ENCODE measurements at regions not wholly inside any gene's neighbourhood (a gene's known extent, or its start where the extent isn't known, plus 50 kb on each side); places are given as distances from the start of the nearest gene placed in this dataset.

DNA sequence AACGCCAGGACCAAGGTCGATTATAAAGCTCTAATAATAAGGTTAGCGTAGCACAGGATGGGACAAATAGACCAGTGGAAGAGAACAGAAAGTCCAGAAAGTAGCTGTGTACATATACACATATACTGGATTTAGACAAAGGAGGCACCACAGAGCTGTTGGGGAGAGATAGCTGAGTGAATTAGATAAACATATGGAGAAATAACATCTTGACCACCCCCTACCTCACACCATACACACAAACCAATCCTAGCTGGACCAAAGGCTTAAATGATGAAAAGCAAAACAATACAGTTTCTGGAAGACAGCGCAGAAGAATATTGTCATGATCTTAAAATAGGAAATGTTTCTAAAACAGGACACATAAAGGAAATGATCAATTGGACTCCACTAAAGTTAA is 112.9 kb downstream of the PXDC1 start:
- no peak for DNase-seq

- DNase-seq, result no peak
Observed at GRCh38 chr6:3636060-3636459, 115.5 kb downstream of the PXDC1 start.

GRCh38 chr6:3635482-3635881 is 116.0 kb downstream of the PXDC1 start:
- no peak for DNase-seq

DNA sequence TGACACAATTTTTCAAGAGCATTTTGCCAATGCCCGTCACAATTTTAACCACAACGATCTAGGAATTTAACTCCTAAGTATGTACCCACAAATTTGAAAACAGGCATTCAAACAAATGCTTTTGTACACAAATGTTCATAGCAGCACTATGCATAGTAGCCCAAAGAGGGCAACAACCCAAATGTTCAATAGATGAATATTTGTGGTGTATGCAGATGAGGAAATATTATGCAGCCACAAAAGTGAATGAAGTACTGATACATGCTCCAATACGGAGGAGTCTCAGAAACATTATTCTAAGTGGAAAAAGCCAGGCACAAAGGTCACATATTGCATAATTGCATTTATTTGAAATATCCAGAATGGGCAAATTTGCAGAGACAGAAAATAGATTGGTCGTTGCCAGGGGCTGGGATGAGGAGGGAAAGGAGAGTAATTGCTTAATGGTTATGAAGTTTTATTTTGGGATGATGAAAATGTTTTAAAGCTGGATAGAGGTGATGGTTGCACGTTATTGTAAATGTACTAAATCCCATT is 117.2 kb downstream of the PXDC1 start:
- DNase-seq, result no peak

- no peak for DNase-seq
Observed at GRCh38 chr6:3633711-3634110, 117.8 kb downstream of the PXDC1 start.

DNA sequence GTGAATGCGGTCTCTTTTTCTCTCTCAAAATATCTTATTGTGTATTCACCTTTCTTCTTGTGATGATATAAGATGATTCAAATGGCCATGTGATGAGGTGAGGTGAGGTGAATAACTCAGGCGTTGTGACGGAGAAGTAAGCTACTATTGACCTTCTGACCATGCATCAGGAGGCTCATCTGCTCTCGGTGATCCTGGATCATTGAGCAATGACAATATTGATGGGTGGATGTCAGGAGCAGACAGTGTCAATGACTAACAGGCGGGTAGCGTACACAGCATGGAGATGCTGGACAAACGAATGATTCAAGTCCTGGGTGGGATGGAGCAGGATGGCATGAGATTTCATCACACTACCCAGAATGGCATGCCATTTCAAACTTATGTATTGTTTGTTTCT is 119.6 kb downstream of the PXDC1 start:
- no peak for DNase-seq

GRCh38 chr6:3631186-3631585 is 120.3 kb downstream of the PXDC1 start:
- DNase-seq, result no peak

- DNase-seq, result no peak
Observed at GRCh38 chr6:3630258-3630835, 121.2 kb downstream of the PXDC1 start.

DNA sequence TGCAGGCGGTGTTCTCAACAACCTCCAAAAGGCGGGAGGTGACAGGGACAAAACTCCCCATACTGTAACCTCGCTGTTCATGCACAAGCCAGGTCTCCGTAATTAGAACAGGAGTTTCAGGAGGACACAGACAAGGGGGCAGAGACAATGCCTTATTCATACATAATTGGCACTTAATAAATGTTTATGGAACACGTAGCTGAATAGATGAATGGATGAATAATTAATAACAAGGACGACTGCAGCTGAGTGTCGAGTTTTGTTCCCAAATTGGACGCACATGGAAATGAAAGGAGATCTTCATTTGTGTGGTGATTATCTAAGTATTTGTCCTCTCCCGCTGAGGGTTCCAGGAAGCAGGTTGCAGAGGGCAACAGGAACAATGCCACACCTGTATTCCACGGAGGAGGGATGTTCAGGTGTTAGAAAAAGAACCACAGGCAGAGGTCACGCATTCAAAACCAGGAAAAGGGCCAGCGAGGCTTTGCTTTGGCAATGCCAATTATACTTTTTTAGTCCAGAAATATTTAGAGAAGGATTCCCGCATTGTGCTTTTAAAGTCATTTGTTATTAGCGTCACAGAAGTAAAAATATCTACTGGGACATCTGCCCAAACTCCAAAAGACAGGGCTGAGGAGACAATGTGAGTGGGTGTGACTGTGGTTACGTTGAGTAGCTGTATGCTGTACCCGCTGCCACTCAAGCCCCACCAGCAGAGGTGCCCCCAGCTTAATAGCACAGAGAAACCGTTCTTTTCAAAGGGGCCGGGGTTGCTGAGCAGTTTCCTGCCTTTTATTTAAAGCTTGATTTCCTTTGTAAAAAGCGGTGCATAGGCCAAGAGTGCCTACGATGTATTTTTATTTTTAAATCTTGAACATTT is 123.3 kb downstream of the PXDC1 start:
- no peak for DNase-seq

DNA sequence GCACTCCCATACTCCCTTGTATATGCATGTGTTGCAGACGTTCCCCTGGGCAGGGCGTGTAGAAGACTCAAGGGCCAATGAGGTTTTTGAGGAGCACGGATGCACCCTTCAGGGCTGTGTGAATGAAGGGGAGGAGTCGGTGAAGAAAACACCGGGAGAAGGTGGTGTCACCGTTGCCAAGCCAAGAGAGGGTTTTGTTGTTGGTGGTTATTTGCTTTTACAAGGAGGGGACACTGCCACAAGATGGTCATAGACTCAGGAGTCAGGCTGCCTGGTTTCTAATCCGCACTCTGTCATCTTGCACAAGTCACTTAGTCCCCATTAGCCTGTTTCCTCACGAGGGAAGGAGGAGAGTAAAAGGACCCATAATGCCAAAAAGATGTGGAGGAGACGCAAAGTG is 124.0 kb downstream of the PXDC1 start:
- no peak for DNase-seq

DNA sequence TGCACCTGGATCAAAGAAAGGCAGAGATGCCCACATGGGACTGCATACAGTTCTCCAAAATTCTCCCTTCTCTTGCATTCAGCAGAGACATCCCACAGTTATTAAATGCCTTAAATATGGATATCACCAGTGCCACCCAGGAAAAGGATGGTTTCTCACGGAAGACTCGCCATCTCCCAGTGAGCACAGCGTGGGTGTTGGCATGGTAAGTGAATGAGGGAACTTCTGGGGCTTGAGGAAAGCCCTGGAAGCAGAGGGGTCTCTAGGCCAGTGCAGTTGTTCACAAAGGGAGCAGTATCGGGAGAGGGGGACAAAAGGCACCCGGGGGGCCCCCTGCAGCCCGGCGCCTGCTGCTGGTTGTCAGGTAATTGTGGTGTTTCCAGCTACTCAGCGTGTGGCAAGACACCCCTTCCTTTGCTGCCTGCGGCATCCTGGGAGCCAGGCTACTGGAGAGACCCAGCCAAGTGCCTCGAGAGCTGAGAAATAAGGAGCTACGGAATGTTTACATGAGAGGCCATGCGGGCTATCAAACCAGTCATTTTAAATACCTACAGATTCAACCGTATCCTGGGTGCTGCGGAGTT is 125.4 kb downstream of the PXDC1 start:
- DNase-seq, result no peak

DNA sequence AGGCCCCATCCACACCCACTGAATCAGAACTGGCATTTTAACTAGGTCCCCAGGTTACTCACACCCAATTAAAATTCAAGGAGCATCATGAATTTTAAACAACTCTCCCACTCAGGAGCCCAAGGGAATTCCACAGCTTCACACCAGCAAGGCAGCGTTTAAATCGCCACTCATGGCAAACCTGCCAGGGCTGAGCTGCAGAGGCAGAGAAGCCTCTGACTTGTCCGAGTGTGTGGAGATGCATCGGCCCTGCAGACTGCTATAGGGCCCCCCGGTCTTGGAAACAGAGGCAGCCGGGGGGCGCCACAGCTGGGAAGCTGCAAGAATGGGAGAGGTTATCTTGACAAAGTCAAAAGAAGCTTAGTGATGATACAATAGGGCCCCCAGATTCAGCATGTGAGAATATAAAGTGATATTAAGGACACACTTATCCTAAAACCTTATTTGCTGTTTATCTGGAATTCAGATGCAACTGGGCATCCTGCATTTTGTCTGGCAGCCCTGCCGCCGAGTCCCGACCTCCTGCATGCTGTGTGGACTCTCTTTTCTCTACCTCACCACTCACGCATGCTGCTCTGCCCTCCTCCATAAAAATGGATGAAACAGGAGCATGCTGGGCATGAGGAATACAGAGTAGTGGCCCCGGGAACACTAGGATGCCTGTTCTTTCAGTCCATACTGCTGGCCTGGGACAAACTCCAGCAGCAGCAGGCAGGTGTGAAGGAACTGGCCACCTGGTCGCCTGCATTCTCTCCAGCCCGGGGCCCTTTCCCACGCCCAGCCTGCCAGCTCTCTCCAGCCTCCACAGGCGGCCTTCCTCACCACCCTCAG is 126.1 kb downstream of the PXDC1 start:
- no peak for DNase-seq

DNA sequence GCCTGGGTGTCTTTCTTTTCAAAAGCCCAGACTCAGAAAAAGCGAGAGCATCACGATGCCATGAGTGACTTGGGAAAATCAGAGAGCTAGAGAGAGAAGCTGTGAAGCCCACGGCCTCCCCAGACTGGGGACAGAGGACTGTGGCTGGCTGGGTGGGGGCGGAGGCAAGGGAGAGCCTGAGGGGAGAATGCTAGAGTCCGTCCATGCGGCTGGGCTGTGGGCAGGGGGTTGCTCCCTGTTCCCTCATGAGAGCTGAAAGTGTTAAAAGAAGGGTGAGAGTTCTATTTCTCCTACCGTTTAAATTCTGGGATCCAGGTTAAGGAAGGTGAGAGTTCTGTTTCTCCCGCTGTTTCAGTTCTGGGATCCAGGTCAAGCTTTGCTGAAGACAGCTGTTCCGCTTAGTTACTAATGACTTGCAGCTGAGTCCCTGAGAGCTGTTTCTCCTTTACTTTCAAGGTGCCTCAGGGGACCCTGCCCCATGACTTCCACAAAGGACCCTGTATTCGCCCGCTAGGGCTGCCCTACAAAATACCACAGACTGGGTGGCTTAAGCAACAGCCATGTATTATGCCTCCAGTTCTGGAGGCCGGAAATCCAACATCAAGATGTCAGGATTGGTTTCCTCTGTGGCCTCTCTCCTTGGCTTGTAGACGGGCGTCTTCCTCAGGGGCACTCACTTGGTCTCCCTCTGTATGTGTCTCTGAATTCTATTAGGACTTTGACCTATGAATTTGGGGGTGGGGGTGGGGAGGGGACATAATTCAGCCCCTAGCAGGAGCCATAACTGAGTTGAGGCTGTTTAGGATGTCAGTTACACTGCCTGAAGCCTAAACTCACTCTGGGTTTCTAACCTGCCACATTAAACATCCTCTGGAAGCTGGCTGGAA is 127.0 kb downstream of the PXDC1 start:
- no peak for DNase-seq

DNA sequence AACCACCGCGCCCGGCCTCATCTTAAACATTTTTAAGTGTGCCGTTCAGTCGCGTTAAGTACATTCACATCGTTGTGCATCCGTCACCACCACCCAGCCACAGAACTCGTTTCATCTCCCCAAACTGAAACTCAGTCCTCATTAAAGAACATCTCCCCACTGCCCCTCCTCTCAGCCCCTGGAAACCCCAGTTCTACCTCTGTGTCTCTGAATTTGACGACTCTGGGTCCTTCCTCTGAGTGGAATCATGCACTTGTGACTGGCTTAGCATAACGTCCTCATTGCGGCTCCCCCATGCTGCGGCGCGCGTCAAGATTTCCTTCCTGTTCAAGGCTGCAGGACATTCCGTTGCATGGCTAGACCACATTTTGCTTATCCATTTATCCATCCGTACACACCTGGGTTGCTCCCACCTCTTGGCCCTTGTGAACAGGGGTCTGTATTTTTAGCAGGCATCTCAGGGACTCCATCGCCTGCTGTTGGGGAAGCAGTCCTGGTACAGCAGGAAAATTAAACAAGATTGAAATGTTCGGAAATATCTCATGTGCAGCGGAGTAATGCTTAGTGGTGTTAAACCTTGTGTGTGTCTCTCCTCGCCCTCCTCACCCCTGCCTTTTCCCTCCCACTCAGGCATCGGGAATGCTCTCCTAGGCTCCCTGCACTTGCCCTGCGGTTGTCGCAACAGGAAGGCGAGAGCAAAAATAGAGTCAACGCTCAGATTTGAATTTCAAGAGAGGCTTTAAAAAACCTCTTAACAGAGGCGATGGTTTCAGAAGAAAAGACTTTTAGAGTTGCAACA is 127.9 kb downstream of the PXDC1 start:
- no peak for DNase-seq

DNA sequence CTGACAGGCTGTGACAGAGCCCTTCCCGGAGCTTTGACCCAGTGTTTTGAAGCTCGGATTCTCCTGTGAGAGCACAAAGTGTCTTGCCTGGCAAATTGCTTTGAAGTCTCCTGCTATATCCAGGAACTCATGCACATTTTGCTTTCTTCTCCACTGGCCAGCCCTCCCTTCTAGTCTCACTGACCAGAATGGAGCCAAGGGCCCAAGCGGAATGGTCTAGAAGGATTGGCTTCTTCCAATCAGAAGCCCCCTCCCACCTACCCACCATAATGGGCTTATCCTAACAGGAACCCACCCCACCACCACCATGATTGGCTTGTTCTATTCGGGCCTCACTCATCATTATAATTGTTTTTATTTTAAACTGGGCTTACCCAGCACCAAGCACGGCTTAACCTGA is 130.1 kb downstream of the PXDC1 start:
- DNase-seq, result no peak

GRCh38 chr6:3620937-3621336 is 130.6 kb downstream of the PXDC1 start:
- no peak for DNase-seq

DNA sequence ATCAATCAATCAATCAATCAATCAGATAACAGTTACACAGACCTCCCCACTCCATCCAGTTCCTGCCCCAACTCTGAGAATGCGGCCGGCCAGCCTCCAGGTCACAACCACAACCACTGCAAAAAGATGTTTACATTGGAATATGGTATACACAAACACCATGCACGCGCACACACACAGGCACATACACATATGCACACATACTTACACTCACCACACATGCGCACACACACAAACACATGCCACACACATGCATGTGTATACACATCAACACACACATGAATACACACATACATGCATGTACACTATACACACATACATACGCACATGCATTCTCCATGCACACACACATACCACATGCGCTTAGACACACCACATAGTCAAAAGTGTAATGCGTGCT is 131.1 kb downstream of the PXDC1 start:
- no peak for DNase-seq

DNA sequence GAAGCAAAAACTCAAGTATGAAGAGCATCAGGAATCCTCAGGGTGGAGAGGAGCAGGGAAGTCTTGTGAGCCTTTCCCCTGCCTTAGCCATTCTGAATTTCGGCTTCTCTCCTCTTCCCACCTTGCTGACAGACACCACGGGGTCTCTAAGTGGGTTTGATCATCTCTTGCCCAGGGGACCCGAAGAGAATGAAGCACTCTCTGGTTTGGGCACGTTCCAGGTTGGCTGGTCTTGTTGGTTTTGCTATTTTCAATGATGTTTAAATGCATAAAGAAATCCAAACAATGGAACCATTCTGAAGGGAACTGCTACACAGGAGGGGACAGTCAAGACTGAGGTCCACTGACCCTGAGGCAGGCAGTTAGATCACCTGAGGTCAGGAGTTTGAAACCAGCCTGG is 131.7 kb downstream of the PXDC1 start:
- DNase-seq, result no peak

DNA sequence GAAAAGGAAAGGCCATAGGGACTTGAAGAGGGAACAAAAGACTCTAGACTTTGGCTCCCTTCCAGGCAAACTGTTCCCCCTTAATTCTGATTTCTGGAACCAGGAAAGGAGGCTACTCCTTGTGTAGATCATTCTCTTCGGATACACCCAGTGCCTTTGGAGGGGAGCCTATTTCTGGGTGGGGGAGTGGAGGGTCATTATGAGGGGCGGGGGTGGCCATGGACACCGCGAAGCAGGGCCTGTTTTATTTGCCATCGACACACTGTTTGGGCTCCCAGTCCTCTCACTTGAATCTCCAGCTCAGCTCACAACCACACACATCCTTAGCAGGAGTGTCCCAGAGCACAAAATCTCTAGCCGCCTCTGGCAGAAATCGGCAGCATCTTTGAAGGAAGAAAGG is 132.3 kb downstream of the PXDC1 start:
- no peak for DNase-seq

GRCh38 chr6:3618642-3619041 is 132.9 kb downstream of the PXDC1 start:
- DNase-seq, result no peak

DNA sequence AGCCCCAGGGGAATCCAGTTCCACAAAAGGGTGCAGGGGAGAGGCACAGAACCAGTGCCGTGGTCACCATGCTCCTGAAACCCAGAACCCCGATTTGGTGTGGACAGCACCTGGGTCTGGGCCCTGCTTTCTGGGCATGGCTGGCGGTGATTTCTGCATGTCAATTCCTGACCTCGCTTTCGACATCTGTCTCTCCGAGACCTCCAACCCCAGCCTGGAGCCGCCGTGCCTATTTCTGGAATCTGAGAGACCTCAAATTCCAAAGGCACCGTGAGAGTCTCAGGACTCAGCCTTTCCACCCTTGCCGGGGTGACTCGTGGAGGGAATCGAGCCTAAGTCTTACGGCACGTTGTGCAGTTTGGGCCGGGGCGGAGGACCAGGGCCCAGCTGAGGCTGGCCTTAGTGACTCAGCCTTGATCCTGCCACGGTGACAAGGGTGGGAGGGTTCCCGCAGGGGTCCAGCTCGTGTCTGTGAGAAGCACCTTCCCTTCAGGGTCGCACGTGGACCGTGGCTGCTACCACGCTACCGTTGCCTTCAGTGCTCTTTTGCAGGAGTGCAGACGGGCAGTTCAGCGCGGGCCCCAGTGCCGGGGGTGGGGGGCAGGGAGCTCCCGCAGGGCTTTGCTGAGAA is 133.7 kb downstream of the PXDC1 start:
- DNase-seq, result no peak
